Endothelial cell of umbilical vein (primary cell): ENCODE measurements at regions not wholly inside any gene's neighbourhood (a gene's known extent, or its start where the extent isn't known, plus 50 kb on each side); places are given as distances from the start of the nearest gene placed in this dataset.

ENCODE experiments used
- BruUV-seq: library from RNA; stranded (reverse); fragments of 400-500 nt; replicated peaks from 2 replicates; lab custom pipeline; 2021; lab: Mats Ljungman, UMichigan
- CTCF ChIA-PET: fragments of 300-600, 350-600 bp; sonication (Branson Sonifier 250); formaldehyde crosslinking; loops from one replicate; lab custom pipeline; 2021; ENCODE audit warnings: antibody characterized with exemption, inconsistent platforms; lab: Charles Lee
- POLR2A ChIA-PET: fragments of 300-600, 350-600 bp; sonication (Branson Sonifier 250); formaldehyde crosslinking; loops from one replicate; lab custom pipeline; 2021; ENCODE audit warnings: antibody characterized with exemption, inconsistent platforms; lab: Charles Lee
- DNase-seq: peaks from one replicate; pipeline ENCODE4 v3.0.0-alpha.2; 2011; ENCODE audit warnings: low read depth, low spot score
- FAIRE-seq: peaks from 2 replicates; lab custom pipeline; 2011; peaks lifted over from hg19 to GRCh38; lab: Jason Lieb, UNC
- H2AFZ ChIP-seq: 2 replicates; pipeline ENCODE4 v1.6.0; 2012; ENCODE audit warnings: low read depth, low read length, control low read depth, inconsistent platforms
- H3K27ac ChIP-seq: 2 replicates; pipeline ENCODE4 v1.5.1; 2011; ENCODE audit warnings: low read depth, mild to moderate bottlenecking, control low read depth, low read length, moderate library complexity; ENCODE audit not compliant: insufficient read depth
- H3K27me3 ChIP-seq, 2 experiments: 2 replicates each; pipeline versions ENCODE4 v1.6.0 to v1.6.1; 2011; ENCODE audit warnings: low read length in 2 of 2, mixed read lengths in 1 of 2; ENCODE audit not compliant: control insufficient read depth in 2 of 2, insufficient read depth in 2 of 2
- H3K36me3 ChIP-seq, 2 experiments: 2 replicates in 1 of 2; 3 replicates in 1 of 2; pipeline ENCODE4 v1.5.1; 2011; ENCODE audit warnings: low read length in 2 of 2, mild to moderate bottlenecking in 1 of 2, moderate library complexity in 1 of 2; ENCODE audit not compliant: control insufficient read depth in 2 of 2, insufficient read depth in 2 of 2; ENCODE audit errors: extremely low read depth in 1 of 2
- H3K4me1 ChIP-seq: 3 replicates; pipeline ENCODE4 v1.5.1; 2011; ENCODE audit warnings: mild to moderate bottlenecking, low read length; ENCODE audit not compliant: control insufficient read depth, insufficient read depth; ENCODE audit errors: extremely low read depth
- H3K4me2 ChIP-seq: 2 replicates; pipeline ENCODE4 v1.6.1; 2011; ENCODE audit warnings: low read length, control low read depth, mixed read lengths; ENCODE audit not compliant: insufficient read depth
- H3K4me3 ChIP-seq, 3 experiments: fragments of 200-600 bp in 1 of 3; sonication (generic), shearing (Covaris generic) in 1 of 3; replicated peaks in 1 of 3; 2 replicates each; pipeline ENCODE4 v1.5.1; 2011 to 2016; ENCODE audit warnings: control low read depth in 3 of 3, low read length in 3 of 3, mild to moderate bottlenecking in 2 of 3, inconsistent platforms in 1 of 3, low read depth in 1 of 3, moderate library complexity in 1 of 3; ENCODE audit not compliant: insufficient read depth in 1 of 3
- H3K79me2 ChIP-seq: 2 replicates; pipeline ENCODE4 v1.6.0; 2012; ENCODE audit warnings: low read length, inconsistent platforms; ENCODE audit not compliant: control insufficient read depth, insufficient read depth
- H3K9ac ChIP-seq: replicated peaks from 2 replicates; pipeline ENCODE3; 2011; ENCODE audit warnings: low read length, control low read depth; ENCODE audit not compliant: insufficient read depth; ENCODE audit errors: extremely low read depth
- H3K9me1 ChIP-seq: replicated peaks from 3 replicates; pipeline ENCODE4 v1.6.0; 2011; ENCODE audit warnings: mild to moderate bottlenecking, low read length; ENCODE audit not compliant: control insufficient read depth, insufficient read depth; ENCODE audit errors: extremely low read depth
- H3K9me3 ChIP-seq: replicated peaks from 2 replicates; pipeline ENCODE4 v1.5.1; 2012; ENCODE audit warnings: low read length, inconsistent platforms; ENCODE audit not compliant: control insufficient read depth, insufficient read depth
- H4K20me1 ChIP-seq: replicated peaks from 2 replicates; pipeline ENCODE3; 2011; ENCODE audit warnings: mild to moderate bottlenecking, low read length; ENCODE audit not compliant: control insufficient read depth, insufficient read depth; ENCODE audit errors: extremely low read depth
- EZH2 ChIP-seq: IDR thresholded peaks from 2 replicates; pipeline ENCODE4 v1.6.1; 2012; ENCODE audit warnings: borderline replicate concordance, low read depth, mild to moderate bottlenecking, moderate library complexity, low read length, inconsistent platforms; ENCODE audit not compliant: severe bottlenecking
- FOS ChIP-seq: IDR thresholded peaks from 2 replicates; pipeline ENCODE4 v1.6.1; 2011; ENCODE audit warnings: mild to moderate bottlenecking, low read length, moderate library complexity, borderline replicate concordance; ENCODE audit not compliant: insufficient read depth
- GATA2 ChIP-seq: IDR thresholded peaks from 2 replicates; pipeline ENCODE4 v1.7.0; 2011; ENCODE audit warnings: low read depth, mild to moderate bottlenecking, moderate library complexity, mixed read lengths, low read length; ENCODE audit not compliant: insufficient read length, insufficient read depth
- JUN ChIP-seq: IDR thresholded peaks from 2 replicates; pipeline ENCODE4 v1.6.1; 2011; ENCODE audit warnings: borderline replicate concordance, low read depth; ENCODE audit not compliant: insufficient read length, insufficient read depth
- MYC ChIP-seq: IDR thresholded peaks from one replicate; pipeline ENCODE4 v1.6.1; 2011; ENCODE audit warnings: mild to moderate bottlenecking, low read depth, low read length
- POLR2A ChIP-seq: IDR thresholded peaks from 2 replicates; pipeline ENCODE4 v1.6.1; 2012; ENCODE audit warnings: low read depth, mild to moderate bottlenecking, control low read depth, low read length
- POLR2AphosphoS5 ChIP-seq: IDR thresholded peaks from 2 replicates; pipeline ENCODE4 v1.6.1; 2012; ENCODE audit warnings: low read depth, mild to moderate bottlenecking, control low read depth, low read length, moderate library complexity; ENCODE audit not compliant: insufficient read depth
- dilution Hi-C: fragments of 300-500 bp; cut with MboI; formaldehyde crosslinking; loops from one replicate; pipeline ENCODE4 v1.15.0; 2019; ENCODE audit warnings: low sequenced_read_pairs; ENCODE audit not compliant: extremely low pct_ligation_motif_present
- intact Hi-C: fragments of 100-400 bp; cut with micrococcal nuclease; formaldehyde crosslinking; loops from one replicate; pipeline ENCODE4 v1.10.0; 2022
- TF ChIP-seq, protein P1 (sequence below), 2 donors: IDR thresholded peaks; 1 replicate in 1 of 2; 2 replicates in 1 of 2; pipeline ENCODE4 v1.5.1; 2011; ENCODE audit warnings: low read length in 2 of 2, mild to moderate bottlenecking in 2 of 2, moderate library complexity in 2 of 2, control low read depth in 1 of 2, inconsistent platforms in 1 of 2, low read depth in 1 of 2; ENCODE audit not compliant: insufficient read depth in 1 of 2; ENCODE audit errors: extremely low read depth in 1 of 2
- TF ChIP-seq, protein P2 (sequence below): IDR thresholded peaks from 2 replicates; pipeline ENCODE4 v1.6.1; 2011; ENCODE audit not compliant: insufficient read depth, insufficient read length

DNA sequence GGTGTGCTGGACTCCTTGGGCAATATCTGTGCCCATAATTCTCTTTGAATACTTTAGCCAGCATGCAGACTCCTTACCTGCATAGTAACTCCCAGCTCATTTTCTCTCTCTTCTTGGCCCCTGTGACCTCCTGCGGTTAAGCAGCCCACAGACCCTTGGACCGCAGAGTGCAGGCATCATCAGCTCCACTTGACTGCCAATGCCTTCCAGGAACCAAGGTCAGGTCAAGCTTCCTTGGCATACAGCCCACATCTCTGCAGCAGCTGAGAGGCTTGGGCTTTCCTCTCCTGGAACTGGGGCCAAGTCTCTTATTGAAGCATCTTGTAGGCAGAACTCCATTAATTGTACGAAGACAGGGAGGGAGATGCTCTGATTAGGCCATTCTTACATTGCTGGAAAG is 130.1 kb upstream of the PIEZO2 start:
- dilution Hi-C loops, result no loop called here

More for the DNA sequence above, 130.1 kb upstream of the PIEZO2 start:
- H2AFZ ChIP-seq, result no peak overlapping the region
- intact Hi-C loops, result no loop called here
- H3K4me2 ChIP-seq, result no peak overlapping the region
- ChIA-PET CTCF (no interaction called here), POLR2A (no interaction called here)
- H3K4me1 ChIP-seq, result no peaks in the 10 kb centered on the region
- no peak overlapping the region for H3K4me3 ChIP-seq
- FAIRE-seq (no peak), DNase-seq (no peak)
- no peaks in the 10 kb centered on the region for H3K9me3 ChIP-seq
- no peaks in the 10 kb centered on the region for H3K9me1 ChIP-seq
- no peaks in the 10 kb centered on the region for H3K36me3 ChIP-seq
- no TSS peak for BruUV-seq
- no peaks in the 10 kb centered on the region for H3K27me3 ChIP-seq
- no peak overlapping the region for H3K9ac ChIP-seq
- TF ChIP-seq JUN, result no peak
- TF ChIP-seq POLR2A, result no peak
- TF ChIP-seq, protein P1, sequence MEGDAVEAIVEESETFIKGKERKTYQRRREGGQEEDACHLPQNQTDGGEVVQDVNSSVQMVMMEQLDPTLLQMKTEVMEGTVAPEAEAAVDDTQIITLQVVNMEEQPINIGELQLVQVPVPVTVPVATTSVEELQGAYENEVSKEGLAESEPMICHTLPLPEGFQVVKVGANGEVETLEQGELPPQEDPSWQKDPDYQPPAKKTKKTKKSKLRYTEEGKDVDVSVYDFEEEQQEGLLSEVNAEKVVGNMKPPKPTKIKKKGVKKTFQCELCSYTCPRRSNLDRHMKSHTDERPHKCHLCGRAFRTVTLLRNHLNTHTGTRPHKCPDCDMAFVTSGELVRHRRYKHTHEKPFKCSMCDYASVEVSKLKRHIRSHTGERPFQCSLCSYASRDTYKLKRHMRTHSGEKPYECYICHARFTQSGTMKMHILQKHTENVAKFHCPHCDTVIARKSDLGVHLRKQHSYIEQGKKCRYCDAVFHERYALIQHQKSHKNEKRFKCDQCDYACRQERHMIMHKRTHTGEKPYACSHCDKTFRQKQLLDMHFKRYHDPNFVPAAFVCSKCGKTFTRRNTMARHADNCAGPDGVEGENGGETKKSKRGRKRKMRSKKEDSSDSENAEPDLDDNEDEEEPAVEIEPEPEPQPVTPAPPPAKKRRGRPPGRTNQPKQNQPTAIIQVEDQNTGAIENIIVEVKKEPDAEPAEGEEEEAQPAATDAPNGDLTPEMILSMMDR (IDR thresholded peaks at IDR 0.05; ENCODE audit: extremely low read depth in 1 of 2, insufficient read depth in 1 of 2, low read depth in 1 of 2, low read length in 2 of 2), result no peak
- no peak for TF ChIP-seq GATA2
- TF ChIP-seq MYC, result no peak
- TF ChIP-seq, protein P2, sequence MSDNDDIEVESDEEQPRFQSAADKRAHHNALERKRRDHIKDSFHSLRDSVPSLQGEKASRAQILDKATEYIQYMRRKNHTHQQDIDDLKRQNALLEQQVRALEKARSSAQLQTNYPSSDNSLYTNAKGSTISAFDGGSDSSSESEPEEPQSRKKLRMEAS, result no peak
- no peak for TF ChIP-seq POLR2AphosphoS5
- TF ChIP-seq FOS, result no peak
- no peak for TF ChIP-seq EZH2
- no peaks in the 10 kb centered on the region for H4K20me1 ChIP-seq
- H3K79me2 ChIP-seq, result no peaks in the 10 kb centered on the region
- no peak overlapping the region for H3K27ac ChIP-seq
